ENCODE measurements at regions not wholly inside any gene's neighbourhood (a gene's known extent, or its start where the extent isn't known, plus 50 kb on each side); places are given as distances from the start of the nearest gene placed in this dataset.

DNA sequence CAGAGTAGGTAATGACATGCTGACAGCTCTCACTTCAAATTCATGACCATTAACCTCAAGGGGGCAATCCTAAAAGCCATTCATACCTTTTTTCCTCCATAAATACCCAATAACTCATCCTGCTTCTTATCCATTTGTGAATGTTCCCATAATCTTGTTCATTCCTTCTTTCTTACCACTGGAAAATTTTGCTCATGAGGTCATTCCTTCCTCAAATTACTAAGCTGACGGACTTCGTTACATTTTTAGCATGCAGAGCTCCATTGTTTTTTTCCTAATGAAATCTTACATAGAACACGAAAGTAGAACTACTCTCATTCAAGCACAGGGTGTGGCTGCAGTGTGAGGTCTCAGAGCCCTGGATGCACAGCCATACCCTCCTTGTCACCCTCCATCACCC lies 276.5 kb upstream of the DPYD start:
- intact Hi-C loops (cut with DNase I; ENCODE audit: low total_unique reads): no loop called here
- WGBS, 2 donors: 76 to 88% methylated on average over 3 of the region's 3 CpGs
- H3K36me3 ChIP-seq (ENCODE audit: low read depth, missing control alignments): no peaks in the 10 kb centered on the region
- H3K9me3 ChIP-seq: no peaks in the 10 kb centered on the region
- TF ChIP-seq, protein P1, sequence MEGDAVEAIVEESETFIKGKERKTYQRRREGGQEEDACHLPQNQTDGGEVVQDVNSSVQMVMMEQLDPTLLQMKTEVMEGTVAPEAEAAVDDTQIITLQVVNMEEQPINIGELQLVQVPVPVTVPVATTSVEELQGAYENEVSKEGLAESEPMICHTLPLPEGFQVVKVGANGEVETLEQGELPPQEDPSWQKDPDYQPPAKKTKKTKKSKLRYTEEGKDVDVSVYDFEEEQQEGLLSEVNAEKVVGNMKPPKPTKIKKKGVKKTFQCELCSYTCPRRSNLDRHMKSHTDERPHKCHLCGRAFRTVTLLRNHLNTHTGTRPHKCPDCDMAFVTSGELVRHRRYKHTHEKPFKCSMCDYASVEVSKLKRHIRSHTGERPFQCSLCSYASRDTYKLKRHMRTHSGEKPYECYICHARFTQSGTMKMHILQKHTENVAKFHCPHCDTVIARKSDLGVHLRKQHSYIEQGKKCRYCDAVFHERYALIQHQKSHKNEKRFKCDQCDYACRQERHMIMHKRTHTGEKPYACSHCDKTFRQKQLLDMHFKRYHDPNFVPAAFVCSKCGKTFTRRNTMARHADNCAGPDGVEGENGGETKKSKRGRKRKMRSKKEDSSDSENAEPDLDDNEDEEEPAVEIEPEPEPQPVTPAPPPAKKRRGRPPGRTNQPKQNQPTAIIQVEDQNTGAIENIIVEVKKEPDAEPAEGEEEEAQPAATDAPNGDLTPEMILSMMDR (IDR thresholded peaks at IDR 0.05): no peak
- TF ChIP-seq POLR2A (IDR thresholded peaks at IDR 0.05): no peak
- H3K4me3 ChIP-seq: no peak overlapping the region
- DNase-seq: no peak
- no peaks in the 10 kb centered on the region for H3K4me1 ChIP-seq
- H3K27me3 ChIP-seq: no peaks in the 10 kb centered on the region
- H3K27ac ChIP-seq: no peak overlapping the region

DNA sequence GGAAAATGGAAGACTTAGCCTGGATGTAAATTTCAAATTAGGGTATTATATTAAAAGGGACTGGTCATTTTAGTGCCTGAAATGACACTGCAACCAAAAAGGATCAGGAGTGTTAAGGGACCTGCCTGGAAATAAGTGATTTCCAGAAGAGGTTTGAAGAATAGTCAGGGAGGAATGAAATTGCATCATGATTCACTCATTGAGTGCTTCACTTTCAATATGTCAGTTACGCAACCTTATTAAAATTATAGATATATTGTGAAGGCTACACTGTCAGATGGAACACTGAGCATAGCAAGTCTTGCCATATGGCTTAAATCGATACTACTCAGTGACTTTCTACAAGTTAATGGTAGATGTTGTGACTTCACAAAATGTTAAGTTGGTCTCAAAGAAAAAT lies 275.2 kb upstream of the DPYD start:
- Histone ChIP-seq H3K27ac (no peak overlapping the region), H3K4me3 (no peak overlapping the region), H3K27me3 (no peaks in the 10 kb centered on the region), H3K4me1 (no peaks in the 10 kb centered on the region), H3K9me3 (no peaks in the 10 kb centered on the region), H3K36me3 (ENCODE audit: low read depth, missing control alignments) (no peaks in the 10 kb centered on the region)
- TF ChIP-seq POLR2A (IDR thresholded peaks at IDR 0.05): no peak
- TF ChIP-seq, protein P1 (IDR thresholded peaks at IDR 0.05): no peak
- 99 to 100% methylated on average over 2 of the region's 2 CpGs for WGBS, 2 donors
- DNase-seq: no peak
- intact Hi-C loops (cut with DNase I; ENCODE audit: low total_unique reads): no loop called here

DNA sequence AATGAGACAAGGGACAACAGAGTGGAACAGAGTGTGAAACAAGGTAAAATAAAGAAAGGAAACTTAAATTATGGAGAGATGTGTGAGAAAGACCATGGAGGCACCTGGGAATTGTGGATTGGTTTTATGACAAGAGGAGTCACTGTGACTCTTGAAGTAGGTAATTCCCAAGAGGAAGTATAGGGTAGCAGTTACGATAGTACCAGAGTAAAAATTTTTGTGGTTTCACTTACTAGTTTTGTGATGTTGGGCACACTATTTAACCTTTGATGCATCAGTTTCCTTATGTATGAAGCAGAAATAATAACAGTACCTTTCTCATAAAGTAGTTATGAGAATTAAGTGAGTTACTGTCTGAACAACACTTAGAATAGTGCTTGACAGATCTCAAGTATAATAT lies 267.9 kb upstream of the DPYD start:
- H3K4me1 ChIP-seq: no peaks in the 10 kb centered on the region
- TF ChIP-seq, protein P1 (IDR thresholded peaks at IDR 0.05): no peak
- no peak for TF ChIP-seq POLR2A (IDR thresholded peaks at IDR 0.05)
- WGBS, 2 donors: 76 to 84% methylated on average over 1 of the region's 1 CpG
- intact Hi-C loops (cut with DNase I; ENCODE audit: low total_unique reads): no loop called here
- H3K27me3 ChIP-seq: no peaks in the 10 kb centered on the region
- H3K4me3 ChIP-seq: no peak overlapping the region
- H3K36me3 ChIP-seq (ENCODE audit: low read depth, missing control alignments): no peaks in the 10 kb centered on the region
- no peak for DNase-seq
- no peak overlapping the region for H3K27ac ChIP-seq
- H3K9me3 ChIP-seq: no peaks in the 10 kb centered on the region

DNA sequence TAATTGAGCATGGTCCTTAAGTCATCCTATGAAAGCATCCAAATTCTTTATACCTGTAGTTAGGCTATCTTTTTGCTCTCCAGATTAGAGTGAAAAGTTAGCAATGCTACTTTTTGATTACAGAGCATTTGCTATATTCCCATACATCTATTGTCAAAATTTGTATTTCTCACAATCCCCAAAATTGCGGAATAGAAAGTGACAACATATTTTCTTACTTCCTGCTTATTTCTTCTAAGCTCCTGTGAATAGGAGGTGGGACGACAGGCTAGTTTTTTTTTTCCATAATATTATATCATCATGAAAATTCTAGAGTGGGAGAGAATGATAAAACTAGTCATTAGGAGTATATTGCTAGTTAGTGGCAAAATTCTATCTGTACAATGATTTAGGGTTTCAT lies 264.0 kb upstream of the DPYD start:
- no peak for DNase-seq
- TF ChIP-seq, protein P1 (IDR thresholded peaks at IDR 0.05): no peak
- no peak for TF ChIP-seq POLR2A (IDR thresholded peaks at IDR 0.05)
- Histone ChIP-seq H3K36me3 (ENCODE audit: low read depth, missing control alignments) (no peaks in the 10 kb centered on the region), H3K4me3 (no peak overlapping the region), H3K9me3 (no peaks in the 10 kb centered on the region), H3K4me1 (no peaks in the 10 kb centered on the region), H3K27ac (no peak overlapping the region), H3K27me3 (no peaks in the 10 kb centered on the region)
- WGBS, 2 donors: 73 to 82% methylated on average over 2 of the region's 2 CpGs
- intact Hi-C loops (cut with DNase I; ENCODE audit: low total_unique reads): no loop called here

DNA sequence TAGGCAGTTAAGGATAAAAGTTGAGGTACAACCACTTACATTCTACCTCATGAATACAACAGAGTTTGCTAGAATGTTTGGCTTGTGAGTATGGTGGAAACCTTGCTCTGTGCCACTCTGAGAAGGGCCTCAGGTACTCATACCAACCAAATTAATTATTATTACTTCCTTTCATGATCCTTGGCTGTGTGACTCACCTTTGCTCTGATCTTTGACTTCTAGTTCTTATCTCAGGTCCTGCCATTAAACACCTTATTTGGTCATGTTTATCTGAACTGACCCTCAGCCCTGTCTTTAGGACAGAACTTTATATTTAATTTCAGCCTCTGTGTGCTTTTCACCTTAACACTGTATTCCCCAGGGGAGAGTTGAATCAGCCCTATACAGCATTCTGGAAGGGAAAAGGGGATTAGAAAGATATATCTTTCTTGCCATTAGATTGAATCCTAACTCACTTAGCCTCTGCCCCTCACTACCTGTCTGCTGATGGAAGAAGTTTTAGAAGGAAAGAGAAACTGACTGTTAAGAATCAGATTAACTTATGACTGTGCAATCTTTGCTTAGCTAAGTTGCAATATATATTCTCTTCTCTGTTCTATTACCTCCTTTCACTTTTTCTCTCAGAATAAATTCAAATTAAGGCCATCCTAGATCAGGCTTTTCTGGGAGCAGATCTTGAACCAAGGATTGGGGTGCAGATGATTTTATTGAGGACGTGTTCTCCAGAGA lies 260.4 kb upstream of the DPYD start:
- Histone ChIP-seq H3K27ac (no peak overlapping the region), H3K9me3 (no peaks in the 10 kb centered on the region), H3K27me3 (no peaks in the 10 kb centered on the region), H3K36me3 (ENCODE audit: low read depth, missing control alignments) (no peaks in the 10 kb centered on the region), H3K4me3 (no peak overlapping the region), H3K4me1 (no peaks in the 10 kb centered on the region)
- no peak for DNase-seq
- WGBS, 2 donors: 87 to 90% methylated on average over 1 of the region's 1 CpG
- intact Hi-C loops (cut with DNase I; ENCODE audit: low total_unique reads): no loop called here
- no peak for TF ChIP-seq POLR2A (IDR thresholded peaks at IDR 0.05)
- TF ChIP-seq, protein P1 (IDR thresholded peaks at IDR 0.05): no peak
